GM23338 (cell line): ENCODE measurements at regions not wholly inside any gene's neighbourhood (a gene's known extent, or its start where the extent isn't known, plus 50 kb on each side); places are given as distances from the start of the nearest gene placed in this dataset.

Experiments used
- CREB1 ChIP-seq: fragments of 250-450 bp; sonication (Bioruptor Pico); IDR thresholded peaks from 2 replicates; pipeline ENCODE4 v1.5.0; 2020; ENCODE audit warnings: low read depth, mild to moderate bottlenecking, moderate library complexity
- CTCF ChIP-seq, 2 experiments: fragments of 200-600 bp in 1 of 2; sonication (generic) in 1 of 2; conservative IDR thresholded peaks; 2 replicates each; pipeline versions ENCODE4 v1.5.1 to v1.6.1; 2016 to 2017; ENCODE audit warnings: antibody characterized with exemption in 2 of 2, low read depth in 2 of 2, mild to moderate bottlenecking in 2 of 2, moderate library complexity in 1 of 2
- ETS1 ChIP-seq: IDR thresholded peaks from 2 replicates; pipeline ENCODE4 v1.6.1; 2016; ENCODE audit warnings: antibody characterized with exemption
- EZH2 ChIP-seq: fragments of 200-600 bp; sonication (generic); IDR thresholded peaks from one replicate; pipeline ENCODE4 v1.8.0; 2017; ENCODE audit warnings: antibody characterized with exemption, mild to moderate bottlenecking, low read depth; ENCODE audit not compliant: unreplicated experiment
- EZH2phosphoT487 ChIP-seq: fragments of 200-600 bp; sonication (generic); IDR thresholded peaks from one replicate; pipeline ENCODE4 v1.8.1; 2018; ENCODE audit warnings: antibody characterized with exemption; ENCODE audit not compliant: unreplicated experiment
- JUNB ChIP-seq: IDR thresholded peaks from one replicate; pipeline ENCODE4 v1.6.1; 2016; ENCODE audit warnings: antibody characterized with exemption; ENCODE audit not compliant: unreplicated experiment
- NANOG ChIP-seq: IDR thresholded peaks from 2 replicates; pipeline ENCODE4 v1.6.1; 2016; ENCODE audit warnings: antibody characterized with exemption, borderline replicate concordance
- POLR2AphosphoS5 ChIP-seq: IDR thresholded peaks from 2 replicates; pipeline ENCODE4 v1.6.1; 2016; ENCODE audit warnings: antibody characterized with exemption, low read depth
- REST ChIP-seq: IDR thresholded peaks from one replicate; pipeline ENCODE4 v1.6.1; 2018; ENCODE audit warnings: antibody characterized with exemption; ENCODE audit not compliant: unreplicated experiment
- STAT1 ChIP-seq: IDR thresholded peaks from one replicate; pipeline ENCODE4 v1.6.1; 2016; ENCODE audit warnings: antibody characterized with exemption; ENCODE audit not compliant: unreplicated experiment
- ZNF114 ChIP-seq: fragments of 250-450 bp; sonication (Bioruptor Pico); IDR thresholded peaks from 2 replicates; pipeline ENCODE4 v1.5.0; 2020; ENCODE audit warnings: mild to moderate bottlenecking, moderate library complexity
- ZNF331 ChIP-seq: fragments of 250-450 bp; sonication (Bioruptor Pico); IDR thresholded peaks from 2 replicates; pipeline ENCODE4 v1.5.0; 2020; ENCODE audit warnings: low read depth, mild to moderate bottlenecking, moderate library complexity
- ZNF462 ChIP-seq: fragments of 250-450 bp; sonication (Bioruptor Pico); IDR thresholded peaks from 2 replicates; pipeline ENCODE4 v1.5.0; 2020; ENCODE audit warnings: mild to moderate bottlenecking, moderate library complexity

GRCh38 chr2:65622951-65623535 is 190.6 kb upstream of the SPRED2 start:
- TF ChIP-seq JUNB (no peak), CTCF (conservative IDR thresholded peaks at IDR 0.05; ENCODE audit: low read depth in 2 of 2) (no peak), ZNF462 (CRISPR knock-in tag) (no peak), EZH2 (no peak), POLR2AphosphoS5 (no peak), EZH2phosphoT487 (no peak), ZNF114 (CRISPR knock-in tag) (no peak), REST (no peak), CREB1 (CRISPR knock-in tag) (no peak), ZNF331 (no peak), NANOG (no peak), ETS1 (no peak), STAT1 (no peak)
